Lung (tissue), 11 donors: ENCODE measurements at regions not wholly inside any gene's neighbourhood (a gene's known extent, or its start where the extent isn't known, plus 50 kb on each side); places are given as distances from the start of the nearest gene placed in this dataset.

Experiments
- ATAC-seq: fragments of 200-7000 bp; cut with Tn5 transposase; one replicate; pipeline ENCODE4 v1.9.1; 2020; ENCODE audit warnings: moderate number of reproducible peaks; ENCODE audit not compliant: insufficient read depth, low FRiP score
- DNase-seq, 3 donors: peaks; one replicate each; pipeline ENCODE4 v3.0.0-alpha.2; 2013 to 2017
- H3K27ac ChIP-seq, 2 donors: one replicate each; pipeline ENCODE4 v1.5.1; 2013; ENCODE audit warnings: mild to moderate bottlenecking in 2 of 2, moderate library complexity in 2 of 2, control low read depth in 1 of 2, inconsistent platforms in 1 of 2, low read depth in 1 of 2, low read length in 1 of 2
- H3K27me3 ChIP-seq, 3 donors: one replicate each; pipeline ENCODE4 v1.5.1; 2013; ENCODE audit warnings: low read length in 2 of 3; ENCODE audit not compliant: control insufficient read depth in 3 of 3, insufficient read depth in 3 of 3
- H3K36me3 ChIP-seq, 4 donors: one replicate each; pipeline ENCODE4 v1.5.1; 2013; ENCODE audit warnings: low read length in 4 of 4, mild to moderate bottlenecking in 1 of 4, moderate library complexity in 1 of 4; ENCODE audit not compliant: control insufficient read depth in 4 of 4, insufficient read depth in 4 of 4
- H3K4me1 ChIP-seq, 5 donors: one replicate each; pipeline ENCODE4 v1.5.1; 2013; ENCODE audit warnings: low read length in 5 of 5, mild to moderate bottlenecking in 2 of 5, moderate library complexity in 1 of 5; ENCODE audit not compliant: control insufficient read depth in 5 of 5, insufficient read depth in 5 of 5
- H3K4me3 ChIP-seq: one replicate; pipeline ENCODE4 v1.5.1; 2013; ENCODE audit warnings: mild to moderate bottlenecking, control low read depth, moderate library complexity
- H3K9ac ChIP-seq, 2 donors: one replicate each; pipeline ENCODE4 v1.5.1; 2013; ENCODE audit warnings: low read length in 2 of 2, control low read depth in 1 of 2; ENCODE audit not compliant: insufficient read depth in 1 of 2
- H3K9me3 ChIP-seq, 4 donors: one replicate each; pipeline ENCODE4 v1.5.1; 2013; ENCODE audit warnings: low read length in 3 of 4, mild to moderate bottlenecking in 1 of 4, moderate library complexity in 1 of 4; ENCODE audit not compliant: control insufficient read depth in 4 of 4, insufficient read depth in 3 of 4
- CTCF ChIP-seq: IDR thresholded peaks from 2 replicates; pipeline ENCODE4 v1.5.1; 2012; ENCODE audit warnings: mild to moderate bottlenecking; ENCODE audit errors: control extremely low read depth, extremely low read depth
- WGBS, 2 donors: extraction: QIAGEN DNeasy Blood & Tissue Kit; methylation state at CpG; one replicate each; pipeline ENCODE4 v1.1.7; 2013; 5-methylcytosine and 5-hydroxymethylcytosine counted together
- donor health status: control.
- donor health status: control.
- donor health status: Bipolar disorder and iron deficiency.
- donor health status: healthy.
- donor health status: DM: yes; HTN: yes; CAD: no.

- no peak for ATAC-seq
- no peak for DNase-seq
- WGBS, 2 donors = 87 to 89% methylated on average over 7 of the region's 7 CpGs
- Histone ChIP-seq H3K36me3 (no peaks in the 10 kb centered on the region), H3K9ac (no peak overlapping the region), H3K4me3 (peak overlapping the region; percentile 16), H3K27me3 (no peaks in the 10 kb centered on the region), H3K9me3 (no peaks in the 10 kb centered on the region), H3K27ac (no peak overlapping the region), H3K4me1 (peaks cover 0 to 4% (median 0%) of the 10 kb centered on the region in 5 donors)
- TF ChIP-seq CTCF = no peak
These were observed 927.9 kb upstream of the ACVR2A start for GRCh38 chr2:146916914-146917313.

GRCh38 chr2:146913476-146913875 is 931.4 kb upstream of the ACVR2A start:
- peaks cover 0 to 4% (median 0%) of the 10 kb centered on the region in 5 donors for H3K4me1 ChIP-seq
- peaks cover 0 to 2% (median 0%) of the 10 kb centered on the region in 4 donors for H3K9me3 ChIP-seq
- TF ChIP-seq CTCF = no peak
- H3K27ac ChIP-seq = no peak overlapping the region
- no peak for DNase-seq
- H3K4me3 ChIP-seq = no peak overlapping the region
- ATAC-seq = no peak
- H3K36me3 ChIP-seq = no peaks in the 10 kb centered on the region
- WGBS, 2 donors = 84 to 90% methylated on average over 3 of the region's 3 CpGs
- no peaks in the 10 kb centered on the region for H3K27me3 ChIP-seq
- no peak overlapping the region for H3K9ac ChIP-seq

GRCh38 chr2:146912536-146912935 is 932.3 kb upstream of the ACVR2A start:
- ATAC-seq = no peak
- no peak overlapping the region for H3K9ac ChIP-seq
- peaks cover 0 to 4% (median 0%) of the 10 kb centered on the region in 5 donors for H3K4me1 ChIP-seq
- no peaks in the 10 kb centered on the region for H3K27me3 ChIP-seq
- no peaks in the 10 kb centered on the region for H3K36me3 ChIP-seq
- H3K4me3 ChIP-seq = no peak overlapping the region
- peak in 1 of 3 donors; percentile 37 for DNase-seq
- TF ChIP-seq CTCF = no peak
- 44 to 53% methylated on average over 3 of the region's 3 CpGs for WGBS, 2 donors
- H3K27ac ChIP-seq = no peak overlapping the region
- H3K9me3 ChIP-seq = peaks cover 0 to 2% (median 0%) of the 10 kb centered on the region in 4 donors

GRCh38 chr2:146908776-146909175 is 936.1 kb upstream of the ACVR2A start:
- no peak for DNase-seq
- no peak for TF ChIP-seq CTCF
- H3K27ac ChIP-seq = no peak overlapping the region
- H3K4me1 ChIP-seq = peaks cover 0 to 4% (median 0%) of the 10 kb centered on the region in 5 donors
- peaks cover 0 to 4% (median 1%) of the 10 kb centered on the region in 4 donors for H3K9me3 ChIP-seq
- no peaks in the 10 kb centered on the region for H3K36me3 ChIP-seq
- 74 to 85% methylated on average over 3 of the region's 3 CpGs for WGBS, 2 donors
- H3K9ac ChIP-seq = no peak overlapping the region
- no peak for ATAC-seq
- no peaks in the 10 kb centered on the region for H3K27me3 ChIP-seq
- H3K4me3 ChIP-seq = no peak overlapping the region
